ENCODE measurements at regions not wholly inside any gene's neighbourhood (a gene's known extent, or its start where the extent isn't known, plus 50 kb on each side); places are given as distances from the start of the nearest gene placed in this dataset.
A peak's percentile ranks its signal among the peaks of the same experiment; 100 is the strongest.

DNA sequence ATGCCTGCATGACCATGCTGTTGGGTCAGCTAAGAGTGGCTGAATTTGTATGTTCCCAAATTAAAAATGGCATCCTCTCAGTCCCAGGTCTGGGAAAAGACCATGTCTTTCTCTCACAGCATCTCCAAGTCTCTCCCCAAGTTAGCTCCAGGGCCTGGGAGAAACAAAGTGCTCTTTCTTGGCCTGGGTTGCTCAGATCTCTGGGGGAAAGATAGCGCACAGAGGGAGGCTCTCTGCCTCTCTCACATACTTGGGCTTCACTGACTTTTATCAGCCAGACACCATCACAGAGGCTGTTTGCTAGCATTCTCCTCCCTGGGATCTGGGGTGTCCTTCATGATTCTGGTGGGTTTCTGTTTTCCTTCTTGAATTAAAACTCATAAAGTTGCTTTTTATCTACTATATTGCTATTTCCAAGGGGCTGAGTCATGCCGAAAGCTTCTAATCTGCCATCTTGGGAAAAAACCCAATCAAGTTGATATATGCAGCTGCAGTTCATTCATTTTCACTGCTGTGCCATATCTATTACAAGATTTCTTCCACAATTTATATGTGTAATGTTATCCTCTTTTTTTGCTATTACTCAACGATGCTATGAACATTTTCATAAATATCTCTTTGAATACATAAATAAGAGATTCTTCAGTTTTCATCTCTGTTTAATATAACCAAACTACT, 190.2 kb downstream of the MOXD1 start:
- Histone ChIP-seq H3F3A (replicated peaks; ENCODE audit: insufficient read depth) (peaks cover 14% of the 10 kb centered on the region), H4K20me1 (ENCODE audit: insufficient read depth) (no peaks in the 10 kb centered on the region), H3K27ac (ENCODE audit: low read depth in 2 of 2, low read length in 1 of 2) (peak overlapping the region in 1 of 2 experiments; percentile 55; a peak in 1 of 4 replicates), H3K9ac (no peak overlapping the region), H3K4me3 (ENCODE audit: low read depth in 2 of 2, low read length in 1 of 2) (no peak overlapping the region), H2AFZ (ENCODE audit: low read depth) (no peak overlapping the region), H3K4me1 (ENCODE audit: control insufficient read depth in 1 of 2, insufficient read depth in 2 of 2, low read depth in 1 of 2, low read length in 1 of 2) (no peaks in the 10 kb centered on the region; a peak in 1 of 4 replicates), H3K9me3 (no peaks in the 10 kb centered on the region), H3K27me3 (ENCODE audit: insufficient read depth) (no peaks in the 10 kb centered on the region), H3K36me3 (replicated peaks in 1 of 2; ENCODE audit: control insufficient read depth in 1 of 2, insufficient read depth in 2 of 2, low read length in 1 of 2) (no peaks in the 10 kb centered on the region), H3K79me2 (ENCODE audit: insufficient read depth) (no peaks in the 10 kb centered on the region), H3K4me2 (no peak overlapping the region), H3K9me2 (no peaks in the 10 kb centered on the region)
- ChIA-PET POLR2A (no interaction called here), CTCF (no interaction called here)
- no peak for DNase-seq
- 17% methylated on average over 3 of the region's 3 CpGs for WGBS (ENCODE audit: low lambda C conversion rate)
- no peak for TF ChIP-seq YY1 (IDR thresholded peaks at IDR 0.05; ENCODE audit: low read depth)
- peak; percentile 21; the same call in 1 of the 2 replicates for TF ChIP-seq FOSL2 (IDR thresholded peaks at IDR 0.05; ENCODE audit: borderline replicate concordance, low read depth)

GRCh38 chr6:132209351-132209750, 191.9 kb downstream of the MOXD1 start:
- 60% methylated on average over 1 of the region's 1 CpG for WGBS (ENCODE audit: low lambda C conversion rate)
- H4K20me1 ChIP-seq (ENCODE audit: insufficient read depth): no peaks in the 10 kb centered on the region

More at GRCh38 chr6:132209351-132209750, 191.9 kb downstream of the MOXD1 start:
- H3F3A ChIP-seq (replicated peaks; ENCODE audit: insufficient read depth): peaks cover 13% of the 10 kb centered on the region
- POLR2A ChIA-PET: no interaction called here
- no peak overlapping the region for H3K27ac ChIP-seq (ENCODE audit: low read depth in 2 of 2, low read length in 1 of 2)
- no peak overlapping the region for H2AFZ ChIP-seq (ENCODE audit: low read depth)
- no peak for DNase-seq
- no peaks in the 10 kb centered on the region for H3K79me2 ChIP-seq (ENCODE audit: insufficient read depth)
- TF ChIP-seq RFX5 (IDR thresholded peaks at IDR 0.05; ENCODE audit: low read length) (no peak), POLR2AphosphoS5 (IDR thresholded peaks at IDR 0.05; ENCODE audit: low read depth, low read length) (no peak), RCOR1 (IDR thresholded peaks at IDR 0.05; ENCODE audit: low read length) (no peak), YY1 (IDR thresholded peaks at IDR 0.05; ENCODE audit: low read depth) (no peak), RAD21 (IDR thresholded peaks at IDR 0.05; ENCODE audit: low read length) (no peak), REST (IDR thresholded peaks at IDR 0.05; ENCODE audit: low read depth, low read length) (no peak), FOXJ3 (CRISPR knock-in tag; IDR thresholded peaks at IDR 0.05) (no peak), TAF1 (IDR thresholded peaks at IDR 0.05; ENCODE audit: borderline replicate concordance, low read depth, low read length) (no peak), SIN3A (IDR thresholded peaks at IDR 0.05; ENCODE audit: borderline replicate concordance, low read depth, low read length) (no peak)
- TF ChIP-seq, protein P1, sequence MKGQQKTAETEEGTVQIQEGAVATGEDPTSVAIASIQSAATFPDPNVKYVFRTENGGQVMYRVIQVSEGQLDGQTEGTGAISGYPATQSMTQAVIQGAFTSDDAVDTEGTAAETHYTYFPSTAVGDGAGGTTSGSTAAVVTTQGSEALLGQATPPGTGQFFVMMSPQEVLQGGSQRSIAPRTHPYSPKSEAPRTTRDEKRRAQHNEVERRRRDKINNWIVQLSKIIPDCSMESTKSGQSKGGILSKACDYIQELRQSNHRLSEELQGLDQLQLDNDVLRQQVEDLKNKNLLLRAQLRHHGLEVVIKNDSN (IDR thresholded peaks at IDR 0.05; ENCODE audit: borderline replicate concordance, low read depth): no peak
- no peaks in the 10 kb centered on the region for H3K9me3 ChIP-seq
- CTCF ChIA-PET: interaction anchor here (1.2 kb wide), 1 partner anchor 8 kb away, joined by 3 read pairs; no protein-coding TSS in a partner anchor
- no peaks in the 10 kb centered on the region for H3K9me2 ChIP-seq
- no peak overlapping the region for H3K4me3 ChIP-seq (ENCODE audit: low read depth in 2 of 2, low read length in 1 of 2)
- H3K9ac ChIP-seq: no peak overlapping the region
- H3K36me3 ChIP-seq (replicated peaks in 1 of 2; ENCODE audit: control insufficient read depth in 1 of 2, insufficient read depth in 2 of 2, low read length in 1 of 2): no peaks in the 10 kb centered on the region
- H3K4me1 ChIP-seq (ENCODE audit: control insufficient read depth in 1 of 2, insufficient read depth in 2 of 2, low read depth in 1 of 2, low read length in 1 of 2): no peaks in the 10 kb centered on the region
- H3K27me3 ChIP-seq (ENCODE audit: insufficient read depth): no peaks in the 10 kb centered on the region
- H3K4me2 ChIP-seq: no peak overlapping the region

All from SK-N-SH (cell line).